OCI-LY7 (cell line): ENCODE measurements at regions not wholly inside any gene's neighbourhood (a gene's known extent, or its start where the extent isn't known, plus 50 kb on each side); places are given as distances from the start of the nearest gene placed in this dataset.

Experiments used
- BruUV-seq: library from RNA; stranded (reverse); fragments of 400-500 nt; replicated peaks from 2 replicates; lab custom pipeline; 2021; lab: Mats Ljungman, UMichigan
- CTCF ChIA-PET: fragments of 300-600 bp; sonication (Branson Sonifier 250); formaldehyde crosslinking; loops from one replicate; lab custom pipeline; 2022; ENCODE audit warnings: antibody characterized with exemption; ENCODE audit not compliant: unreplicated experiment; lab: Charles Lee
- POLR2A ChIA-PET: fragments of 300-600 bp; sonication (Branson Sonifier 250); formaldehyde crosslinking; loops from one replicate; lab custom pipeline; 2022; ENCODE audit warnings: antibody characterized with exemption; lab: Charles Lee
- DNase-seq: peaks from one replicate; pipeline ENCODE4 v3.0.0-alpha.2; 2015; ENCODE audit warnings: low spot score
- H2AFZ ChIP-seq: fragments of 200-600 bp; sonication (generic), shearing (Covaris generic); 2 replicates; pipeline ENCODE4 v1.6.1; 2014; ENCODE audit warnings: mild to moderate bottlenecking, antibody characterized with exemption, low read length, moderate library complexity
- H3K27ac ChIP-seq: fragments of 200-600 bp; sonication (generic); 2 replicates; pipeline ENCODE4 v1.5.1; 2014; ENCODE audit warnings: mixed run types, low read depth, mild to moderate bottlenecking, moderate library complexity, low read length, inconsistent platforms; ENCODE audit not compliant: poor library complexity, severe bottlenecking
- H3K36me3 ChIP-seq: fragments of 200-600 bp; sonication (generic); 2 replicates; pipeline ENCODE4 v1.6.1; 2014; ENCODE audit warnings: mild to moderate bottlenecking, antibody characterized with exemption, low read length, moderate library complexity, mixed read lengths; ENCODE audit not compliant: insufficient read depth
- H3K4me1 ChIP-seq: fragments of 200-600 bp; sonication (generic); 2 replicates; pipeline ENCODE4 v1.5.1; 2014; ENCODE audit warnings: mild to moderate bottlenecking, low read length; ENCODE audit not compliant: insufficient read depth, poor library complexity, severe bottlenecking
- H3K4me2 ChIP-seq: fragments of 200-600 bp; sonication (generic); 2 replicates; pipeline ENCODE4 v1.6.1; 2014; ENCODE audit warnings: mild to moderate bottlenecking, low read length
- H3K4me3 ChIP-seq: fragments of 200-600 bp; sonication (generic); 2 replicates; pipeline ENCODE4 v1.5.1; 2014; ENCODE audit warnings: mild to moderate bottlenecking, low read depth, low read length; ENCODE audit not compliant: poor library complexity, severe bottlenecking
- H3K79me2 ChIP-seq: fragments of 200-600 bp; sonication (generic); 2 replicates; pipeline ENCODE4 v1.6.1; 2016; ENCODE audit warnings: low read depth, mild to moderate bottlenecking, low read length, moderate library complexity, mixed read lengths; ENCODE audit not compliant: insufficient read depth
- H3K9me2 ChIP-seq: fragments of 200-600 bp; sonication (generic); 2 replicates; pipeline ENCODE4 v1.6.1; 2016; ENCODE audit warnings: mild to moderate bottlenecking, low read length, mixed read lengths; ENCODE audit not compliant: insufficient read depth
- H3K9me3 ChIP-seq: fragments of 200-600 bp; sonication (generic); 2 replicates; pipeline ENCODE4 v1.6.1; 2014; ENCODE audit warnings: mild to moderate bottlenecking, mixed run types, low read length, mixed read lengths
- H4K20me1 ChIP-seq: fragments of 200-600 bp; sonication (generic); 2 replicates; pipeline ENCODE4 v1.6.1; 2014; ENCODE audit warnings: mild to moderate bottlenecking, antibody characterized with exemption, low read length, moderate library complexity, mixed read lengths; ENCODE audit not compliant: insufficient read depth
- CTCF ChIP-seq: fragments of 200-600 bp; sonication (generic); conservative IDR thresholded peaks from 2 replicates; pipeline ENCODE4 v1.5.1; 2014; ENCODE audit warnings: mild to moderate bottlenecking, antibody characterized with exemption, low read length, moderate library complexity, mixed read lengths
- EZH2phosphoT487 ChIP-seq: fragments of 200-600 bp; sonication (generic); IDR thresholded peaks from 2 replicates; pipeline ENCODE4 v1.6.1; 2018; ENCODE audit warnings: low read depth, borderline replicate concordance, mild to moderate bottlenecking, mixed run types, antibody characterized with exemption, low read length, moderate library complexity, mixed read lengths
- intact Hi-C: fragments of 100-400 bp; cut with micrococcal nuclease; formaldehyde crosslinking; loops from one replicate; pipeline ENCODE4 v1.10.0; 2022; ENCODE audit not compliant: unreplicated experiment

GRCh38 chr1:232211149-232211548 lies 418.8 kb downstream of the SIPA1L2 start:
- H3K79me2 ChIP-seq: no peaks in the 10 kb centered on the region
- CTCF ChIA-PET: no interaction called here

GRCh38 chr1:232209357-232209756 lies 420.6 kb downstream of the SIPA1L2 start:
- CTCF ChIA-PET: interaction anchor here (0.6 kb wide), 1 partner anchor 855 kb away, joined by 4 read pairs; no protein-coding TSS in a partner anchor
- BruUV-seq: no TSS peak
- Histone ChIP-seq H3K79me2 (no peaks in the 10 kb centered on the region), H3K36me3 (no peaks in the 10 kb centered on the region), H3K27ac (no peak overlapping the region), H3K4me2 (no peak overlapping the region), H3K9me3 (no peaks in the 10 kb centered on the region), H3K9me2 (no peaks in the 10 kb centered on the region), H3K4me3 (no peak overlapping the region), H4K20me1 (no peaks in the 10 kb centered on the region), H2AFZ (no peak overlapping the region), H3K4me1 (no peaks in the 10 kb centered on the region)
- DNase-seq: no peak
- TF ChIP-seq EZH2phosphoT487 (no peak), CTCF (no peak)
- intact Hi-C loops: no loop called here
- POLR2A ChIA-PET: interaction anchor here (0.6 kb wide), 1 partner anchor 1024 kb away, joined by 3 read pairs; no protein-coding TSS in a partner anchor

More at GRCh38 chr1:232211149-232211548, 418.8 kb downstream of the SIPA1L2 start:
- peak; percentile 31 for DNase-seq
- TF ChIP-seq CTCF (peak; percentile 61), EZH2phosphoT487 (no peak)
- H2AFZ ChIP-seq: no peak overlapping the region
- no peak overlapping the region for H3K27ac ChIP-seq
- BruUV-seq: no TSS peak
- no peaks in the 10 kb centered on the region for H4K20me1 ChIP-seq
- no peaks in the 10 kb centered on the region for H3K9me2 ChIP-seq
- H3K4me3 ChIP-seq: no peak overlapping the region
- POLR2A ChIA-PET: interaction anchor here (1.0 kb wide), 1 partner anchor 10 kb away, joined by 3 read pairs; no protein-coding TSS in a partner anchor
- H3K36me3 ChIP-seq: no peaks in the 10 kb centered on the region
- no peaks in the 10 kb centered on the region for H3K9me3 ChIP-seq
- no peak overlapping the region for H3K4me2 ChIP-seq
- intact Hi-C loops: no loop called here
- no peaks in the 10 kb centered on the region for H3K4me1 ChIP-seq

- TF ChIP-seq CTCF (no peak), EZH2phosphoT487 (no peak)
- intact Hi-C loops: no loop called here
- Histone ChIP-seq H3K9me3 (no peaks in the 10 kb centered on the region), H3K36me3 (no peaks in the 10 kb centered on the region), H3K4me1 (no peaks in the 10 kb centered on the region), H3K79me2 (no peaks in the 10 kb centered on the region), H2AFZ (no peak overlapping the region), H3K27ac (no peak overlapping the region), H4K20me1 (no peaks in the 10 kb centered on the region), H3K4me3 (no peak overlapping the region), H3K9me2 (no peaks in the 10 kb centered on the region), H3K4me2 (no peak overlapping the region)
- CTCF ChIA-PET: no interaction called here
- POLR2A ChIA-PET: interaction anchor here (0.6 kb wide), 1 partner anchor 35 kb away, joined by 3 read pairs; no protein-coding TSS in a partner anchor
- BruUV-seq: no TSS peak
- no peak for DNase-seq
These were observed 422.7 kb downstream of the SIPA1L2 start for GRCh38 chr1:232207073-232207866.
